HG02571 (cell line): ENCODE measurements at regions not wholly inside any gene's neighbourhood (a gene's known extent, or its start where the extent isn't known, plus 50 kb on each side); places are given as distances from the start of the nearest gene placed in this dataset.
"Not testable (repeated sequence)": the region's sequence is repeated elsewhere in the genome, so short reads cannot be mapped to it uniquely, and the experiment has no call there.

Experiments used
- ATAC-seq: cut with Tn5 transposase; IDR thresholded peaks from one replicate; pipeline ENCODE4 v1.9.1; 2021; ENCODE audit warnings: mild to moderate bottlenecking, moderate library complexity; ENCODE audit not compliant: unreplicated experiment

GRCh38 chr13:39803156-39803555, 147.7 kb downstream of the COG6 start:
- ATAC-seq, result no peak

- ATAC-seq, result no peak
Measured at GRCh38 chr13:39803851-39804250, 148.4 kb downstream of the COG6 start.

GRCh38 chr13:39804332-39805210, 149.1 kb downstream of the COG6 start:
- no peak for ATAC-seq

- no peak for ATAC-seq
Measured at GRCh38 chr13:39809466-39809865, 154.0 kb downstream of the COG6 start.

- no peak for ATAC-seq
Measured at GRCh38 chr13:39810091-39810877, 154.8 kb downstream of the COG6 start.

GRCh38 chr13:39811051-39811450, 155.6 kb downstream of the COG6 start:
- no peak for ATAC-seq

GRCh38 chr13:39811696-39812095, 156.2 kb downstream of the COG6 start:
- no peak for ATAC-seq

- no peak for ATAC-seq
Measured at GRCh38 chr13:39815345-39816111, 160.1 kb downstream of the COG6 start.

- ATAC-seq, result no peak
Measured at GRCh38 chr13:39816936-39817335, 161.5 kb downstream of the COG6 start.

- no peak for ATAC-seq
Measured at GRCh38 chr13:39818953-39819352, 163.5 kb downstream of the COG6 start.

GRCh38 chr13:39820606-39821005, 165.1 kb downstream of the COG6 start:
- no peak for ATAC-seq

GRCh38 chr13:39821977-39822376, 166.5 kb downstream of the COG6 start:
- ATAC-seq, result no peak

GRCh38 chr13:39822437-39822836, 167.0 kb downstream of the COG6 start:
- ATAC-seq, result no peak

GRCh38 chr13:39823063-39823713, 167.7 kb downstream of the COG6 start:
- no peak for ATAC-seq

GRCh38 chr13:39825886-39826285, 170.4 kb downstream of the COG6 start:
- ATAC-seq, result no peak

- no peak for ATAC-seq
Measured at GRCh38 chr13:39835253-39835652, 179.8 kb downstream of the COG6 start.

- ATAC-seq, result no peak
Measured at GRCh38 chr13:39836038-39836437, 180.6 kb downstream of the COG6 start.

- ATAC-seq, result not testable (repeated sequence)
Measured at GRCh38 chr13:39837866-39838265, 182.4 kb downstream of the COG6 start.

GRCh38 chr13:39840201-39840600, 184.7 kb downstream of the COG6 start:
- ATAC-seq, result no peak

GRCh38 chr13:39847336-39847735, 191.9 kb downstream of the COG6 start:
- ATAC-seq, result no peak

GRCh38 chr13:39855236-39855635, 199.8 kb downstream of the COG6 start:
- ATAC-seq, result no peak
